HG03378 (cell line): ENCODE measurements at regions not wholly inside any gene's neighbourhood (a gene's known extent, or its start where the extent isn't known, plus 50 kb on each side); places are given as distances from the start of the nearest gene placed in this dataset.
"Not testable (repeated sequence)": the region's sequence is repeated elsewhere in the genome, so short reads cannot be mapped to it uniquely, and the experiment has no call there.

Source experiments
- ATAC-seq: cut with Tn5 transposase; IDR thresholded peaks from one replicate; pipeline ENCODE4 v1.9.1; 2021; ENCODE audit warnings: mild to moderate bottlenecking, moderate library complexity; ENCODE audit not compliant: unreplicated experiment

- no peak for ATAC-seq
Observed at GRCh38 chr13:90838317-90838960, 509.0 kb upstream of the MIR17HG start.

DNA sequence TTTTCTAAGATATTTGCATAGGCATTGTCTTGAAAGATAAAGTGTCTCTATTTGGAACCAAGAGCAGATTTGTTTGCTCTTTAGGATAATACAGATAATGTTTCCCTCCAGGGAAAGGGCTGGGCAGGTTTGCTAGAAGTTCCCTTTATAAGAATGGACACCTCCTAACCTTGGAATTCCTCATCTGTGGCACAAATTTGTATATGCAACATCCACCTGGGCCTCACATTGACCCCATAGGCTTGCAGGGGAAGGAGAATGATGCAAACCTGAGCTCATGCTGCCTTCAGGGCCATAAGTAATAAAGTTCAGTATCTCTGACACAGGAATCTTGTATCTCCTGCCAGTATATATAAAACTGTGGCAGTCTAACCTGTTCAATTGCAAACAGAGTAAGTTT is 508.4 kb upstream of the MIR17HG start:
- ATAC-seq = no peak

GRCh38 chr13:90846936-90847335 is 500.6 kb upstream of the MIR17HG start:
- ATAC-seq = no peak

- not testable (repeated sequence) for ATAC-seq
Observed at GRCh38 chr13:90853666-90854065, 493.8 kb upstream of the MIR17HG start.

- ATAC-seq = no peak
Observed at GRCh38 chr13:90857921-90858320, 489.6 kb upstream of the MIR17HG start.

DNA sequence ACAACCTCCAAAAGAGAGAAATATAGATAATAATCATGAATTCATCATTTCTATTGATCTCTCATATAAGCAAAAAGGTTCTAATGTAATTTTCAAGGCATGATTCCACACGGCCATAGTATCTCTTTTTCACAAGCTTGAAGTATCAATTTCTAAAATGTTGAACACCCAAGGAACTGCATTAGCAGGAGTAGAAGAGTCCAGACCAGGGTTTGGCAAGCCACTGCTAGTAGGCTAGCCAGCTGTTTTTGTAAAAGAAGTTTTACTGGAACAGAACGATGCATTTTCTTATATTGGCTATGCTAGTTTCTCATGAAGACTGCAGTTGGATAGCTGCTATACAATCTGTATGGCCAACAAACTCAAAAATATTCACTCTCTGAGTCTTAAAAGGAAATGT is 481.5 kb upstream of the MIR17HG start:
- no peak for ATAC-seq

GRCh38 chr13:90867336-90867683 is 480.2 kb upstream of the MIR17HG start:
- peak; percentile 91 for ATAC-seq

- no peak for ATAC-seq
Observed at GRCh38 chr13:90868321-90868920, 479.1 kb upstream of the MIR17HG start.

- no peak for ATAC-seq
Observed at GRCh38 chr13:90869580-90869979, 477.9 kb upstream of the MIR17HG start.

DNA sequence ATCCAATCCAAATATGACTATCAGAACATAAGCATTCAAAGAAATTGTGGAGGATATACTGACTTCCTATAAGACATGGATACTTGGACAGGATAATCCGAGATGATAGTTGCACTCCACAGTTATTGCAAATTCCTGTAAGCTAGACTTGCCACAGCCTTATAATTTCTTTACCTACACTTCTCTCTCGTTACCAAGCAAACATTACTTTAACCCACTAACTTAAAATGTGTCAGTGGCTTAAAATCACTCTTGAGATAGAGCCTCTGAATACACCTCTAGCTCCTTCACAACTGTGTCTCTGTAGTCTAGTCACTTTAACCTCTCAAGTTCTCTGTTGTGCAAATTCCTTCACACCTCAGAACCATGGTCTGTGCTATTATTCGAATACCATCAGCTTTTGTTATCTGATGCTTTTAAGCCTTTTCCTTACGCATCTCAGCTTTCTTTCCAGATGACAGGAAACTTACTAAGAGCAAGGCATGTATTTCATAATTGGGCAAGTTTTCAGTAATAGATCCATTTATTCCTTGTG is 474.9 kb upstream of the MIR17HG start:
- no peak for ATAC-seq

DNA sequence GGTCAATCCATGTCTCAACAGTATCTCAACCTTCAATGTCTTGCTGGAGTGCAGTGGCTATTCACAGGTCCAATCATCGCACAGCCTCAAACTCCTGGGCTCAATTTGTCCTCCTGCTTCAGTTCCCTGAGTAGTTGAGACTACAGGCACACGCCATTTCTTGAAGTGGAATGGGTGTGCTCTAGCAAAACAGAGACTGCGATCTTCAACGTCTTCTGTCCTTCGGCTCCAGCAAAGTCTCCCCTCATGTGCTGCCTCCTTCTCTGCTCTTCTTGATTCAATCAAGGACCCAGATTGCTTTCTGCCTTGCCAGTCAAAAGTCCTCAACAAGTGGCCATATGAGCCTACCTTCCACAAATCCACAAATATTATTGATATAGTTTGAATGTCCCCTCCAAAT is 466.7 kb upstream of the MIR17HG start:
- no peak for ATAC-seq

DNA sequence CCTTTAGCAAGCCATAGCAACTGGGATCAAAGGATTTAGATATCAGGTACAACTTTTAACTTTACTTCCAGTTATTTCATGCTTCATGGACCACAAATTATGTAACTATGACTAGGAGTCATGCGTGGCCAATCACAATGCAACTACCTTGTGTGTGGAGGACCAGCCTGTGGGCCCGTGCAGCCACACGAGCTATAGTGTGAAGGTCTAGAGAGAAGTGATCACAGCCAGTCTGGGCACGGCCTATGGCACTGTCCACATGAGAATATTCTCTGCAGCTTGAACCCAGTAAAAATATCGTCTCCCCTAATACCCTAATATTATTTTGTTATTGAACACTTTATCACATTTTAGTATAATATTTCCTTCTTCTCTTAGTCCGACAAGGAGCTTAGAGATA is 464.9 kb upstream of the MIR17HG start:
- ATAC-seq = no peak

GRCh38 chr13:90883592-90883991 is 463.9 kb upstream of the MIR17HG start:
- no peak for ATAC-seq

GRCh38 chr13:90884066-90884465 is 463.4 kb upstream of the MIR17HG start:
- no peak for ATAC-seq

- no peak for ATAC-seq
Observed at GRCh38 chr13:90889906-90890834, 457.3 kb upstream of the MIR17HG start.

DNA sequence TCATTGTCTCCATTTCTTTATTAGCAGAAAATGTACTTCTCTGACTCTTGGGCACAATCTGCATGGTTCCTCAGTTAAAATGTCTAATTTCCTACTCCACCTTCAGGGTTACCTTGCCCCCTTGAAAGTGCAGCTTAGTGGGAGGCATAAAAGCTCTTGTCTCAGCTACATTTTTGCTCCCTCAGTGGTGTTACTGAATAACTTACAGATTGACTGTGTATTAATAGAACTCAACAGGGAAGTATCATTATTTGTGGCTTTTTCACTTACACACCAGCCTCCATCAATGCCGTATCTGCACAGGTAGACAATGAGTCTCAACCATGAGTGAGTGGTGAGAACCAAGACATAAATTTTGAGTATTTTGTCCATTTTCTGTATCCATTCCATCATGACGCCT is 456.2 kb upstream of the MIR17HG start:
- no peak for ATAC-seq

DNA sequence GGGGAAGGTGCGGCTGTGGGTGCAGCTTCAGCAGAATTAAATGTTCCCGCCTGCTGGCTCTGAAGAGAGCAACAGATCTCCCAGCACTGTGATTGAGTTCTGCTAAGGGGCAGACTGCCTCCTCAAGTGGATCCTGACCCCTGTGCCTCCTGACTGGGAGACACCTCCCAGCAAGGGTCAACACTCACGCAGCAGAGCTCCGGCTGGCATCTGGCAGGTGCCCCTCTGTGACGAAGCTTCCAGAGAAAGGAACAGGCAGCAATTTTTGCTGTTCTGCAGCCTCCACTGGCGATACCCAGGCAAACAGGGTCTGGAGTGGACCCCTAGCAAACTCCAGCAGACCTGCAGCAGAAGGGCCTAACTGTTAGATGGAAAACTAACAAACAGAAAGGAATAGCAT is 454.3 kb upstream of the MIR17HG start:
- not testable (repeated sequence) for ATAC-seq

DNA sequence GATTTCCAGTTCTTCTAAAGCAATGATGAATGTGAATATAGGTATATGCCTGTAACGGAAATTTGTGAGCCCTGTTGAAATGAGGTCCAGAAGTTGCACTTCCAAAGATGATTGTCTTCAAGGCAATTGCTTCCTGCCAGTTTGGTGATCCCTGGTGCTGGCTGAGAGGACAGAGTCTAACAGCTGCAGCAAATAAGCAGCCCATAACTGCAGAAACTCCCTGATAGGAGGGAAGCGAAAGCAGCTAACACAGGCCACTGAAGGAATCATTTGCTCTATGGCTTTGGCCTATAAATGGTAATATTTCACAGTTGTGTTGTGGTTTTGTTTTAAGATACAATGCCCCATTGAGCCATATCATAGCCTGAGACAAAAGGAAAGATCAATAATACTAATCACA is 451.5 kb upstream of the MIR17HG start:
- no peak for ATAC-seq

- ATAC-seq = no peak
Observed at GRCh38 chr13:90898811-90899210, 448.7 kb upstream of the MIR17HG start.

- ATAC-seq = no peak
Observed at GRCh38 chr13:90899416-90899815, 448.1 kb upstream of the MIR17HG start.

DNA sequence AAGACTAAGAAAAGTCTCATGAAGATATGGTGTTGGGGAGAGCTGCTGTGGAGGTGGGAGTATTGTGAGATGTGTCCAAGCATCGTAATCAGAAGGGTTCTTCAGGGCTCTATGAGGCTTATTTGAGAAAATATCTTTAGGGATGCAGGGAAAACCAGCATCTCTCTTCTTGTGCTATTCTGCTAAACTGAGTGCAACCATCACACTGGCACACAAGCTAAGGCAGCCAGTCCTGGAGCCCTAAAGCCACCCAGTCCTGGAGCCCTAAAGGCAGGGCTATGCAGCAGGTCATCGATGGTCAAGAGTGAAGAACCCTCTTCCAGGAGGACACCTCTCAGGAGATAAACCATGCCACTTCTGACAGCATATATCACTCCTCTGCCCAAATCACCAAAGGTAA is 445.2 kb upstream of the MIR17HG start:
- ATAC-seq = no peak

DNA sequence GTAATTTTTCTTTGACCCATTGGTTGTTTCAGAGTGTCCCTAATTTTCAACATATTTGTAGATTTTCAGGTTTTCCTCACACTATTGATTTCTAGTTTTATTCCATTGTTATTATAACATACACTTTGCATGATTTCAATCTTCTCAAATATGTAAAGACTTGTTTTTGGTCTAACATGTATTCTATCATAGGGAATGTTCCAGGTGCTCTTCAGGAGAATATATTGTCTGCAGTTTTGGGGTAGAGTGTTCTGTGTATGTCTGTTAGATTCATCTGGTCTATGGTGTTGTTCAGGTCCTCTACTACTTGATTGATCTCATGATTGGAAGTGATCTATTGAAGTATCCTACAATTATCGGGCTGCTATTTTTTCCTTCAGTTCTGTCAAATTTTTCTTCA is 440.9 kb upstream of the MIR17HG start:
- ATAC-seq = no peak
